ENCODE measurements at regions not wholly inside any gene's neighbourhood (a gene's known extent, or its start where the extent isn't known, plus 50 kb on each side); places are given as distances from the start of the nearest gene placed in this dataset.
"Not testable (repeated sequence)": the region's sequence is repeated elsewhere in the genome, so short reads cannot be mapped to it uniquely, and the experiment has no call there.

DNA sequence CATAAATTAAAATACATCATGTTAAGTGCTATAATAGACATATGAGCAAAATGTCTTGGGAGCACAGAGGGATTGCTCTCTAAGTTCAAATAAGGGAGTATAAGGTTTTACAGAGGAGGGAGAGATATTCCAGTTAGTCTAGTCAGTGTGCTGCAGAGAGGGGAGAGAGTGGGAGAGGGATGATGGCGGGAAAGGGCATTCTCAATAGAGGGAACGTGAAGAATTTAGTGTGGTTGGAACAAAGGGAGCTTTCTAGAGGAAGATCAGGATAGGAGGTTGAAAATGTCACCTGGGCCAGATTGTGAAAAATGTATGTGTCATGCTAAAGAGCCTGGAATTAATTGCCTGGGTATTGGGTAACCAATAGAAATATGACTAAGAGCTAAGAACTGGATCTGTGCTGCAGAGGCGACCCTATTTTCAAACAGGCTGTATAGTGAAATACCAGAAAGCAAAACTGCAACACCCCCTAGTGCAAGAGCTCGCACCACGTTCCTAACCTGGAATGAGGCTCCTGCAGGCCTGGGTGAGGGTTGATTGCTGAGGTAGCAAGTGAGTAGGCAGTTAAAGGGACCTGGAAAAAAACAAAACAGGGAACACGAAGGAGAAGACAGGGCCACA lies 791.8 kb upstream of the C9orf72 start:
- DNase-seq: no peak

DNA sequence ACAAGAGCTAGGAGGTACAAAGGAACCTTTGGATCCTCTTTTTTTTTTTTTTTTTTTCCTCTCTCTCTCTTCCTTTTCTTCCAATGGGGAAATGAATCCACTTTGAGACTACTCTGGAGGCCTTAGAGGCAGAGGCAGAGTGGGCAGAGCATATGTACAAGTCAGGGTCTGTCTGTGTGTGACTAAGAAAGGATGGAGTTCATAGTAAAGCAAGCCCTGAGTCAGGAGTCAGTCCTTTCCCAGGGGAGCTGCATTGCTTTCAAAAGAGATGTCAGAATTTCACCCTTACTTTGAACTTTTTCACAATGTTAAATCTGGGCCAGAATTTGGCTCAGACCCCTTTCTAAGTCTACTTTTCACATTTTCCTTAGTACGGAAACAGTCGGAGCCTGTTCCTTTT lies 792.4 kb upstream of the C9orf72 start:
- DNase-seq: no peak

DNA sequence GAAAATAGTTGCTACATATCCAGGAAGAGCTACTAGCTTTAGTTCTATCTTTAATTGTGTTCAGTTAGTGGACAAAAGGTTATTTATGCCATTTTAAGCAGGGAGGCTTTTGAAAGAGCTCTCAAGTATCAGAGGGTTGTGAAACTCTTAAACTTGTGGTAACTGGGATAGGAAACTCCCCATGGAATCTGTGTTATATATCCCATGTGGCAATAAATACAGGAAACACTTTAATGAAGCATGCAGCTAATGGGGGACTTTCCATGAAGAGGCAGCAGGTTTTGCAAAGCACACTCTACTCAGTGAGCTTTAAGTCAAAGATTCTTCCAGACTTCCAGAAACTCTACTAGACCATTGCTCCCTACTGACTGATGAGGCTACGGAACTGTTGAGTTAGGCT lies 805.0 kb upstream of the C9orf72 start:
- DNase-seq: no peak

DNA sequence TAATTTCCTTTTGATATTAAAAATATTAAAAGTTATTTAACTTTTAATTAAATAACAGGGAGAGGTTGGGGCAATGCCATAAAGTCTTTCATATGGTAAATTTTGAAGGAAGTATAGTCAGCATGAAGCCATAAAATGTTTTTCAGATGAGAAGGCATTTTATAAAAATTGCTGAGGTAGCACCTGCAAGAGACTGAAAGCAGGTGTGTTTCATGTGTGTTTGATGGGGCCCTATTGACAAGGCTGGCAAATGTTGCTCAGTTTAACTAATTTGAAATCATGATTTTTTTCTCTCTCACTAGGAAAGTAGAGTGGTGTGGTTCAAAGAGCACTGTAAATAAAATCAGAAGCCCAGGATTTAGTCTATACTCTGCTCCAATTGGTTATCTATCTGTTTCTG lies 805.8 kb upstream of the C9orf72 start:
- DNase-seq: no peak

DNA sequence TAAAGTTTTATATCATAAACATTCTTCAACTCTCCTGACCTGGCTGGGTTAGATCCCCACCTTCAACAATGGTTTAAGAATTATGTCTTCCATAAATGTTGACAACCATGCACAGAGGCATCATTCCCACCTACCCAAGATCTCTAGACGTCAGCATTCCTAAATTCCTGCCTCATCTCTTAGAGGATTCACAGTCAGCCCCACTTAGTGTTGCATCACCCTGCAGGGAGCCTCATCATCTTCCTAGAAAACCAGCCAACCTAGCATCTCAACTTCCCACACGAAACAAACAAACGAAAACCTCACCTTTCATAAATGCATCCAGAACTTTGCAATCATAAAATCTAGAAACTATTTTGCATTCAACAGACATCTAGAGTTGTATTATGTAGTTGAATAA lies 816.1 kb upstream of the C9orf72 start:
- no peak for DNase-seq

DNA sequence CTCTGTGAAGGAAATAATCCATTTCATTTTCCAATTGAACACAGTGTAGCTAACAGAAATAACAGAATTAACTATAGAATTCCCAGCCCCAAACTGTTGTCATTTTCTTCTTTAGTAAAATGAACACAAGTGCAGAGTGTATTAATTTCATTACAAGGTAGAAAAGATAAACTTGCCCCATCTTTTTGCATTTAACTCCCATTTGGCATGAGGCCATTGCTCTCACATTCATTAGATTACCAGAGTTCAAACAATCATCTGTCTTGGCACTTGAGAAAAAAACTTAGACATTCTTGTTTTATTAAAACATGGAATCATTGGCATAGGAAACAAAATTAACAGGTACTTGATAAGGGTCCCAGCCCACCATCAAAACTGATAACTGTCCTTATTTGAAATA lies 821.5 kb upstream of the C9orf72 start:
- DNase-seq: no peak

DNA sequence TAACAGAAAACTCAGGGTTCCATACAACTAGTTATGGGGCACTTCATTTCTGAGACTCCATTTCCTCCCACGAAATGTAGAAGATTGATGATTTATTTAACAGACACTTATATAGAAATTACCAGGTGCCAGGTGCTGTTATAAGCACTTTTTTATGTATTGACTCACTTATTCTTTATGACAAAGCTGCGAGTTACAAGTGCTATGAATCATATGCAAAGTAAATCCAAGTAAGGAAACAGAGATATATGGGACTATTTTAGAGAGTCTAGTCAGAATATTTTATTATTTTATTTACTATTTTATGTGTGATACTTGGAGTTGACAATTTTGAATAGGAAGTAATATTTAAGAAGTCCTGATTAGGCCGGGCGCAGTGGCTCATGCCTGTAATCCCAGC lies 822.8 kb upstream of the C9orf72 start:
- no peak for DNase-seq

DNA sequence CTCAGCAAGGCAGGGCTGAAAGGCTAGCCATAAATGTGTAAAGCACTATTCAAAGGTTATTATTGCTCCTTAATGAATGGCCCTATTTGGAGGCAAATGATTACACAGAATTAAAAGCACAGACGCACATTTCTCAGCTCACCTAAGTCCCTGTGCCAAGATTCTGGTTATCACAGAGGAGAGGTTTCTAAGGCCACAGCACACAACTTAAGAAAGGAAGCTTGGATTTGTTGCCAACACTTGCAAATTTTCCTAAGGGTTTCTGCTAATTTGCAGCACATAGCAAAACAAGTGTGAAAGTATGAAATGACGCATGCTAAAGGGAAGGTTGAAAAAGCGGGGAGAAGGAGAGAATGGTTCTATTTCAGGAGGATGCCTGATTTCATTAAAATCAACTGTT lies 834.1 kb upstream of the C9orf72 start:
- no peak for DNase-seq

DNA sequence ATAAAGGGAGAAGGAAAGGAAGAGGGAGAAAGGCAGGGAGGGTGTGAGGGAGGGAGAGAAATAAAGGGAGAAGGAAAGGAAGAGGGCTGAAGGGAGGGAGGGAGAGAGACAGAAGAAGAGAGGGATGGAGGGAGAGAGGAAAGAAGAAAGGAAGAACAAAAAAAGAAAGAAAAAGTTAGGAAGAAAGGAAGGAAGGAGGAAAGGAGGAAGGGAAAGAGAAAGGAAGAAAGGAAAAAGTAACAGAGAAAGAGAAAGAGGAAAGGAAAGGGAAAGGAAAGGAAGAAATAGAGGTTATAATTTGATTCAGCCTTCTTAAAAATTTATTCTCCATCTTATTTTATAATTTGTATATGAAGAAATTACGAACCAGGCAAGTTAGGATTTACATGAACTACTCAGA lies 836.6 kb upstream of the C9orf72 start:
- DNase-seq: no peak

DNA sequence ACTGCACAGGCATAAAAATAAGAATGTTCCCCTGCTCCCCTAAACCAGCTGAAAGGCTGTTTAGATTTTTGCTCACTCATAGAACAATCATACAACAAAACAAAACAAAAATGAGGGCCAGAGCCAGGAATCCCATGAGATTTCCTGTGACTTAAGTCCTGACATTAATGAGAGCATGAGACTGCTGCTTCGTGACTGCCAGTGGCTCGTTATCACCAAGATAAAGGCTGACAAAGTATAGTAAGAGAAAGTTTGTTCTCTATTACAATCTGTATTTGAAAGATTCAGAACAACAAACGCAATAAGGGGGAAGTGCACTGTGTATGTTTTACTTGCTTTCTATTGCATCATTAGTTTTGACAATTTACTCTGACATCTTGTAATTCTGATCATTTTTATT lies 837.1 kb upstream of the C9orf72 start:
- no peak for DNase-seq

DNA sequence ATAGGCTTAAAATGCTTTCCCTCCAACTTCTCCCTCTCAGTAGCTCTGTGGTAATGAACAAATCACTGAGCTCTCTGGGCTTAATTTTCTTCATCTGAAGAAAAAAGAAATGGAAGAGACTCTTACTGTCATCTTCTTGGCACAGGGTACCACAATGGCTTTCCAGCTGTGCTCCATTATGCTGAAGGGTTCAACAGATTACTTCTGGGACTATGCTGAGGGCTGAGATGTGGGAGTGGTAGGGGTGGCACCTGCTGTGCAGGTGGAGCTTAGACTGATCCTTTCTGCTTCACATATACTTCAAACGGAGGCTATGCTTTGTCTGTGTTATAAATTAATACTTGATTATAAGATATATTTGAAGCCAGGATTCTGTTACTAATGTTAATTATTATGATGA lies 840.2 kb upstream of the C9orf72 start:
- no peak for DNase-seq

DNA sequence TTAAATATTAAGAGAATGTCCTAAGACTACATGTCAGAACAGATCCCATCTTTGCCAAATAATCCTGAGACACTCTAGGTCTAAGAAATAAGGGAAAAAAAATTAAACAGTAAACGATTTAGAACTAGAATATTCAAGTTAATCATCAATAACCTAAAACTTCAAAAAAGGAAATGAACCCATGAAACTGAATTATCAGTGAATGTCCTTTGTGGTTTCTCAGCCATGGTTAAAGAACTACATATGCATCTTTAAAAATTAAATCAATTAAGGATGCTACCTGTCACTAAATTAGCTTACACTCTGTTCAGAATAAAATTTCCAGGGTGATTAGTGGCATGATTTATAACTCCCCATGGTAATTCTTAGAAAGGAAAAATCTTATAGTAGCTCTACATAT lies 850.0 kb upstream of the C9orf72 start:
- DNase-seq: no peak

DNA sequence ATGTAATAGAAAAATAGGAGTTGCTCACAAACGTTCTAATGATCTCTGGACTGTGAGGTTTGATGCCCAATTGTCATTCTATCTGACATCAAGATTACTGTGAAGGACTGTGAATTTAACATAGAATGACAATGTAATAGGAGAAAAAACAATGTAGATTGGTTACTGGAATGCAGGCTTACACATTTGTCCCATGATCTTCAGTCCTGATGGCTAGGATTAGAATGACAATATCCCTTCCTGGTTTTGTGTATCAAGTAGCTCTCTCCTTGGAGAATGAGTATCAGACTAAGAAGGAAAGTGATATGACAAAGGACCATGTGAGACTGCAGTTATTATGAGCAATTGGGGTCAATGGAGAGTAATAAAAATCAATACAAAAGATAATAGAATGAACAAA lies 862.2 kb upstream of the C9orf72 start:
- no peak for DNase-seq

DNA sequence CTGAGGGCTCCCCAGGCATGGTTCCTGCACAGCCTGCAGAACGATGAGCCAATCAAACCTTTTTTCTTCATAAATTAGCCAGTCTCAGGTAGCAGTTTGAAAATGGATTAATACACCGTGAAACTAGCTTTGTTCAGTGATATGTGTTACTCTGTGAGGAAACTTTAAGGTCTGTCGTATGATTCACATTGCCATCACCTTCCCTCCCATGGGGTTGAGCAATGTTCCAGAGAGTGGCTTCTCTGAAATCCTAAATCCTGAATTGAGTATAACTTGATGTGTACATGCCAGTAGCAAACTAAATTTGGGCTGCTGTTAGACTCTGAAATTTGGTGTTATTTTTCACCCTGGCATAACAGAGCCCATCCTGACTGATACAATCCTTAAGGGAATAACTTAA lies 866.4 kb upstream of the C9orf72 start:
- DNase-seq: no peak

DNA sequence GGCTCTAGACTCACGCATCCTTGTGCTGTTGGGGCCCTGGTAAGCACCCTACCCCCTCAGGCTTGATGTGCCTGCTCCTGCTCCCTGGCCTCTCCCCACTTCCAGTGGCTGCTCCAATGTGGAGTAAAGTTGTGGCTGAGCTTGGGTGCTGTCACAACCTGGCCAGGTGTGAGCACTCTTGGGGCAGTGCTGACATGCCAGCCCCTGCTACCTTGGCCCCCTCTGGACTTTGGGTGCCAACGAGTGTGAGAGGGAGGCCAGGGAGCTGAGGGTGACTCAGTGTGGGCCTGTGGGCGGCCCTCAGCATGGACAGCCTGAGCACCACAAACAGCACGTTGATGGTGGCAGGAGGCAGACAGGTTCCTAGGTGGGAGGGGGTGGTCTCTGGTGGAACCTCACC lies 870.2 kb upstream of the C9orf72 start:
- no peak for DNase-seq

DNA sequence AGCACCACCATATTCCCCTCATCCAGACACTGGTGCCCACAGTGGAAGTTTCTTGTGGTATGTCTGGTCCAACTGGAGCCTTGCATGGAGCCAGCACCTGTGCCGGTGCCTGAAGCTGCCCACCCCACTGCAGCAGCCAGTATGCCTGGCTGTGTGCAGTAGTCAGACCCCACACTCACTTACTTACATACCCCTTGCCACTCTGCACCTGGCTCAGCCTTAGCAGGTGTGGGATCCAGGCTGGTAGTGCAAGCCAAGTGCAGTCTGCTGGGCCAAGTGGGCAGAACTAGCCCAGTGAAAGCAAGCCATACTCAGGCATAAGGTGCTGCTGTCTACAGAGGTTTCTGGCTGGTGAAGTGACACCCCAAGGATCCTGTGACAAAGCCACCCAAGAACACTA lies 871.4 kb upstream of the C9orf72 start:
- DNase-seq: no peak

DNA sequence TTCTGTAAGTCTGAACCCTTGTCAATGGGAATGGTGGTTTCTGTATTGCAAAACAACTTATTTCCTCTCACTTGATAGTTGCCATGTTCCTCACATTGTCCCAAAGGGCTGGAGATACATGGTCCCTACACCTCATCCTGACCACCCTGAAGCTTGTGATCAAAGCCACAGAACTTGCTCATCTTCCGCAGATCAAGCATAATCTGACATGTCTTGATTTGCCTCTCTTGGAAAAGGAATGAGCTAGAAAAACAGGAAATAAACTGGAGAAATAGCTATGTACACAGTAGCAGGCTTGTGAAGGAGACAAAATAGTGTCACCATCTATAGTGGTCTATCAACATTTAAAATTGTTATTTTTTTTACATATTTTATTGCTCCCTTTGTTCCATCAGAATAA lies 871.9 kb upstream of the C9orf72 start:
- DNase-seq: no peak

DNA sequence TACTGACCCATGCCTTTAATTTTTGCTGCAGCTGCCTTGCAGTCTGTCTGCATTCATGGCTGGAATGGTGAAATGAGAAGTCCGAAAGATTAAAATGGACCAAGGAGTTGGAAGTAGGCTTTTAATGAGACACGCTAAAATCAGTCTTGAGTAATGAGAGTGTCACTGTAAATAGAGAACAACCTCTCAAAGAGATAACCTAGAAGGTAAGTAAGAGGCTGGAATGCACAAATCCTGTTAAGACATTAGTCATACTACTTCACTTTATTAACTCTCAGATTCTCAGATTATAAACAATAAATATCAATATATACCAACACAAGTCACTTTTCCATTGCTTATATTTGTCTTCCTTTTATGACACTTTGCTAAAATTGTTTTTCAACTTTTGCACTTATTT lies 880.6 kb upstream of the C9orf72 start:
- DNase-seq: no peak

DNA sequence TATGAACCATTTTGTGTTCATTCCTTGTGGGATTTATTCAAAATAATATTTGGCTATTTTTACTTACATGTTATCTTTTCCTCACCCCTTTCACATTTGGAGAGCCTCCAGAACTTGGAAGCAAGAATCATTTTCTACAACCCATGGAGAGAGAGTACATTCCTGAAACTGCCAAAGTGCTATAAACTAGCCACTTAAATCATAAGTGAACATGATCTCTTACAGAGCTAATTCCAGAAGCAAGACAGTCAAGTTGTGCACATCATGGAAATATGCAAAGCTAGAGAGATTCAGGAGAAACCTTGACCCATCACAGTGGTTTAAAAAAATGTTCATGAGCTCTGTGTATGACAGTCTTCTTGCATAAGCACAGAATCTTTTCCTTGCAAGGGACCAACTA lies 883.6 kb upstream of the C9orf72 start:
- DNase-seq: no peak

DNA sequence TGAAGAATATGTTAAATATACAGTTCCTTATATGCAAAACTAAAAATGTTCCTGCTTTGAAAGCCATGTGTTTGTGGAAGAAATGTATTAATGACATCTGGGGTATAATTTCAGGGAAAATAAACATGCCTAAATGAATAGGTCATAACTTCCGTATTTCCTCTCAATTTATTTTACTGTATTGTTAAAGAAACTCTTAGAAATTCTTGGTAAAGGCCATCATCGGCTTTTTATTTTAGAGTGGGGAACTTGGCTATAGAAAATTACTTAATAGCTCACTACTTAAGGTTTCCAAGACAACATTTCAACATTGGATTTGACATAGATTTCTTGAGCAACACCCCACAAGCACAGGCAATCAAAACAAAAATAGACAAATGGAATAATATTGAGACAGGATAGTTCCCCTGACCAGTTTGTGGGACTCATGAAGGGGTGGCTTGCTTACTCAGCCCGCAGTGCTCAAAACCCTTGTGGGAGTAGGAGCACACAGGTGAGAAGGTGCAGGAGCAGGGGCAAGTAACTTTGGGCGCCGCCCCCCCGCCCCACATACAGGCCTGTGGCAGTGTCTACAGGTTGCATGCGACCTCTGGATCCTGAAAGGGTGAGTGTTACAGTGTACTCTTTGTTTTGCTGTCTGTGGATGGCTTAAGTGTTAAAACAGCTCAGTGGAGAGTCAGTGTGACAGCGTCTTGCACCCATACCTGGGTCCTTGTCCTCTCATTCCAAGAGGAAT lies 891.4 kb upstream of the C9orf72 start:
- DNase-seq: no peak

DNA sequence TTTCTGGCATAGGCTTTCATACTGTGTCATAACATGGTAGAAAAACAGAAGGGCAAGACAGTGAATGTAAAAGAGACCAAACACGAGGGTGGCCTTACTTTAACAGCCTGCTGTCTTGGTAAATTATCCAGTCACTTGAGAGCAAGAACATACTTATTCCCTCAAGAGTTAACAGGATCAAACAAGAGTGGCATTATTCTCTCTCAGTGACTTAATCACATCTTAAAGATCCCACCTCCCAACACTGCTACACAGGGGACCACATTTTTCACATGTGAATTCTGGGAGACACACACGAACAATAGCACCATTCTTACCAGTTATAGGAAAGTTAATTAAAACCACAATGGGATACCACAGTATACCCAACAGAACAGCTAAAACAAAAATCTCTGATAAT lies 898.0 kb upstream of the C9orf72 start:
- DNase-seq: no peak

DNA sequence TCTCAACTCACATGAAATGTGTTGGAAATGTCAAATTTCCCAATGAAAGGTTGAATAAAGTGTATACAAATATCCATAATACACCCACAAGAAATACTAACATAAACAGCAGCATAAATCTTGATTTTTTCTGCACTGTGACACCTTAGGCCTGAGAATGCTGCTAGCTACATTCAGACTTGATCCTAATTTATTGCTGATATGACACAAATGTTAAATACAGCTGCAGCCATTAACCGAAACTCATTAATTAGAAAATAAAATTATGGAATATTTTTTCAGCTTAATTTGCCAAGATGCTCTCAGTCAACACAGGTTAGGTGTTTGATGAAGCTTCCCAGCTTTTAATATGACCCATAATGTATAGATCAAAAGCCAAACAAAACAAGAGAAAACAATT lies 914.3 kb upstream of the C9orf72 start:
- DNase-seq: no peak

DNA sequence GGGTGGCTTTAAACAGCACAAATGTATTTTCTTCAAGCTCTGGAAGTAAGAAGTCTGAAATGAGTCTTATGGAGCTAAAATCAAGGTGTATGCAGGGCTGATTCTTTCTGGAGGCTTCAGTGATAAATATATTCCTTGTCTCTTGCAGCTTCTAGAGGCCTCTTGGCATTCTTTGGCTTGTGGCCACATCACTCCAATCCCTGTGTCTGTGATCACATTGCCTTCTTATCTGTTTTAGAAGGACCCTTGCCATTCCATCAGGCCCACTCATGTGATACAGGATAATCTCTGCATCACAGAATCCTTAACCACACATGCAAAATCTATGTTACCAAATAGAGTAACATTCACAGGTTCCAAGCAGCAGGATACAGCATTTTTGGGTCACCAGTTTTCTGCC lies 917.8 kb upstream of the C9orf72 start:
- DNase-seq: no peak

DNA sequence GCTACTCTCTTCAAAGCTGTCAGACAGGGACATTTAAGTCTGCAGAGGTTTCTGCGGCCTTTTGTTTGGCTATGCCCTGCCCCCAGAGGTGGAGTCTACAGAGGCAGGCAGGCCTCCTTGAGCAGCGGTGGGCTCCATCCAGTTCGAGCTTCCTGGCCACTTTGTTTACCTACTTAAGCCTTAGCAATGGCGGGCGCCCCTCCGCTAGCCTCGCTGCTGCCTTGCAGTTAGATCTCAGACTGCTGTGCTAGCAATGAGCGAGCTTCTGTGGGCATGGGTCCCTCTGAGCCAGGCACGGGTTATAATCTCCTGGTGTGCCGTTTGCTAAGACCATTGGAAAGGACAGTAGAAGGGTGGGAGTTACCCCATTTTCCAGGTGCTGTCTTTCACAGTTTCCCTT lies 924.9 kb upstream of the C9orf72 start:
- DNase-seq: not testable (repeated sequence)

DNA sequence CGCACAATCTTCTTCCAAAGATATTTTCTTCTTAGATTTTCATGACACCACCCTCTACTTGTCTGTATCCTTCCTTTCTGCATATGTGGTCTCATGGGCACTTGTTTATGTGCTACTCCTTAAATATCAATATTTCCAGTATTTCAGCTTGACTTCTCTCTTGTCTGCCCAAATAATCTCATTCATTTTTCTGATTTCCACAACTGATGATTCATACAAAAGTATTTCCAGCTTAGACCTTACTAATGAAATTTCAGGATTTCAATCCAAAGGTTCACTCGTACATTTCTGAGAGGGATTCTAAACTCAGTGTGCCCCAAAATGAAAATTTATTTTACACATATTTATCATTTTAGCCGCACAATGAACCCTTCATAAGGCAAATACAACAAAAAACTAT lies 928.9 kb upstream of the C9orf72 start:
- no peak for DNase-seq
